ENCODE measurements at regions not wholly inside any gene's neighbourhood (a gene's known extent, or its start where the extent isn't known, plus 50 kb on each side); places are given as distances from the start of the nearest gene placed in this dataset.

DNA sequence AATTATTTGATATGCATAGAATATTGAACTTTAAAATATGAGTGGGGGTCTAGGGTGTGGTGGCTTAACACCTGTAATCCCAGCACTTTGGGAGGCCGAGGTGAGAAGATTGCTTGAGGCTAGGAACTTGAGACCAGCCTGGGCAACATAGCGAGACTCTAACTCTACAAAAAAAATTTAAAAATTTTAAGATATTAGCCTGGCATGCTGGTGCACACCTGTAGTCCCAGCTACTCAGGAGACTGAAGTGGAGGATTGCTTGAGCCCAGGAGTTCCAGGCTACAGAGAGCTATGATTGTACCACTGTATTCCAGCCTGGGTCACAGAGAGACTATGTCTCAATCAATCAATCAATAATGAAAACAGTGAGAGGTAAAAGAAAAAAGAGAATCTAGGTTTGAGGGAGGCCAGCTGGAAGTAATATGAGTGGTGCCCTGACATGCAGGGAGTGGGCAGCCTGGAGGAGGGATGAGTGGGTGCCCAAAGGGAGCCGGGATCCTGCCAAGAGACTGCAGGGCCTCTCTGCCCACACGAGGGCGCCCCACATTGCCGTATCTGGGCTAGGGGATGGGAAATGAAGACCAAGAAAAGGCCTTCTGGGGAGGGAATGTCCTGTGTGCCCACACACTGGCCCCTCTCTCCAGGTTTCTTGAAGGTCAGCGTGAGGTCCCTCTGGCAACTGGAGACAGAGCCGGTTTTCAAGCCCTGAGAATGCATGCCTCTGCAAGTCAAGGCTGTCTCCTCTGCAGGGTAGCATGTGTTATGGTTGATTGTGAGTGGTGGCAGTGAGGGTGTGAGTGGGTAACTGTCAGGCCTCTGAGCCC, 93.9 kb upstream of the PPM1J start:
- TF ChIP-seq, protein P1, sequence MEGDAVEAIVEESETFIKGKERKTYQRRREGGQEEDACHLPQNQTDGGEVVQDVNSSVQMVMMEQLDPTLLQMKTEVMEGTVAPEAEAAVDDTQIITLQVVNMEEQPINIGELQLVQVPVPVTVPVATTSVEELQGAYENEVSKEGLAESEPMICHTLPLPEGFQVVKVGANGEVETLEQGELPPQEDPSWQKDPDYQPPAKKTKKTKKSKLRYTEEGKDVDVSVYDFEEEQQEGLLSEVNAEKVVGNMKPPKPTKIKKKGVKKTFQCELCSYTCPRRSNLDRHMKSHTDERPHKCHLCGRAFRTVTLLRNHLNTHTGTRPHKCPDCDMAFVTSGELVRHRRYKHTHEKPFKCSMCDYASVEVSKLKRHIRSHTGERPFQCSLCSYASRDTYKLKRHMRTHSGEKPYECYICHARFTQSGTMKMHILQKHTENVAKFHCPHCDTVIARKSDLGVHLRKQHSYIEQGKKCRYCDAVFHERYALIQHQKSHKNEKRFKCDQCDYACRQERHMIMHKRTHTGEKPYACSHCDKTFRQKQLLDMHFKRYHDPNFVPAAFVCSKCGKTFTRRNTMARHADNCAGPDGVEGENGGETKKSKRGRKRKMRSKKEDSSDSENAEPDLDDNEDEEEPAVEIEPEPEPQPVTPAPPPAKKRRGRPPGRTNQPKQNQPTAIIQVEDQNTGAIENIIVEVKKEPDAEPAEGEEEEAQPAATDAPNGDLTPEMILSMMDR (IDR thresholded peaks at IDR 0.05) = peak; percentile 15 to 71 (median 47)
- TF ChIP-seq POLR2A (IDR thresholded peaks at IDR 0.05) (no peak), POLR2AphosphoS5 (IDR thresholded peaks at IDR 0.05) (no peak), EP300 (IDR thresholded peaks at IDR 0.05) (no peak)

All from gastroesophageal sphincter (tissue), 3 donors.